KMS-11 (cell line): ENCODE measurements at regions not wholly inside any gene's neighbourhood (a gene's known extent, or its start where the extent isn't known, plus 50 kb on each side); places are given as distances from the start of the nearest gene placed in this dataset.

Experiments used
- H2AFZ ChIP-seq: fragments of 200-600 bp; sonication (generic); 2 replicates; pipeline ENCODE4 v1.6.1; 2016; ENCODE audit warnings: antibody characterized with exemption, mixed run types, low read depth
- H3K27ac ChIP-seq: fragments of 200-600 bp; sonication (generic); 2 replicates; pipeline ENCODE4 v1.6.1; 2016; ENCODE audit warnings: mild to moderate bottlenecking, mixed run types
- H3K27me3 ChIP-seq: fragments of 200-600 bp; sonication (generic); 2 replicates; pipeline ENCODE4 v1.6.1; 2017; ENCODE audit warnings: mild to moderate bottlenecking, low read depth, mixed run types, moderate library complexity; ENCODE audit not compliant: insufficient read depth
- H3K36me3 ChIP-seq: fragments of 200-600 bp; sonication (generic); 2 replicates; pipeline ENCODE4 v1.6.1; 2017; ENCODE audit warnings: mild to moderate bottlenecking, mixed run types; ENCODE audit not compliant: insufficient read depth
- H3K4me1 ChIP-seq: fragments of 200-600 bp; sonication (generic); 2 replicates; pipeline ENCODE4 v1.6.1; 2016; ENCODE audit warnings: mild to moderate bottlenecking, low read depth, mixed run types; ENCODE audit not compliant: poor library complexity, severe bottlenecking
- H3K4me2 ChIP-seq: fragments of 200-600 bp; sonication (generic); 2 replicates; pipeline ENCODE4 v1.7.0; 2016; ENCODE audit warnings: mild to moderate bottlenecking, mixed run types
- H3K4me3 ChIP-seq: fragments of 200-600 bp; sonication (generic); IDR thresholded peaks from 2 replicates; pipeline ENCODE4 v1.6.1; 2017; ENCODE audit warnings: low read depth, low read length, mixed read lengths; ENCODE audit not compliant: insufficient read depth
- H3K79me2 ChIP-seq: fragments of 200-600 bp; sonication (generic); 2 replicates; pipeline ENCODE4 v1.6.1; 2016; ENCODE audit warnings: low read depth, mixed run types; ENCODE audit not compliant: insufficient read depth
- H3K9ac ChIP-seq: fragments of 200-600 bp; sonication (generic); 2 replicates; pipeline ENCODE4 v1.6.1; 2016; ENCODE audit warnings: mild to moderate bottlenecking, mixed run types
- H4K20me1 ChIP-seq: fragments of 200-600 bp; sonication (generic); 2 replicates; pipeline ENCODE4 v1.6.1; 2016; ENCODE audit warnings: mild to moderate bottlenecking, mixed run types; ENCODE audit not compliant: insufficient read depth
- TF ChIP-seq, protein P1 (sequence below): fragments of 200-600 bp; sonication (generic); conservative IDR thresholded peaks from 2 replicates; pipeline ENCODE4 v1.6.1; 2017; ENCODE audit warnings: low read depth, mild to moderate bottlenecking, antibody characterized with exemption, low read length, moderate library complexity, mixed read lengths

DNA sequence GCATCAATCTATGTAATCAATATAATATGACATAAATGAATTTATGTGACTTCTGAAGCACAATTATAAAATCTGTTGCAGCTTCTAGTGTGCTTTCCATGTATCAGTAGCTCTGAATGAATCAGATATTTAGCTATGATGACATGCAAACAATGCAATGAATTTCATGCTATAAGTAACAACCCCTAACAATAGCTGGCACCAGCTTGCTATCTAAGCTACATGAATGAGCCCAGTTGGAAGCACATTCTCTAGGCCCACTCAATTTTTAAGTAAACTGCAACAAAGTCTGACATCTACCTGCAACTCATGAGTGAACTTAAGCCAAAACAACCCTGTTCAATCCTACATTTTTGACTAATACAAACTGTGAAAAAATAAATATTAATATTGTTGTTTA, 507.3 kb upstream of the ROBO1 start:
- Histone ChIP-seq H3K79me2 (no peaks in the 10 kb centered on the region), H3K4me1 (no peaks in the 10 kb centered on the region), H2AFZ (no peak overlapping the region), H3K36me3 (no peaks in the 10 kb centered on the region), H4K20me1 (no peaks in the 10 kb centered on the region), H3K4me2 (no peak overlapping the region), H3K9ac (no peak overlapping the region), H3K4me3 (no peak overlapping the region), H3K27me3 (no peaks in the 10 kb centered on the region), H3K27ac (no peak overlapping the region)
- TF ChIP-seq, protein P1, sequence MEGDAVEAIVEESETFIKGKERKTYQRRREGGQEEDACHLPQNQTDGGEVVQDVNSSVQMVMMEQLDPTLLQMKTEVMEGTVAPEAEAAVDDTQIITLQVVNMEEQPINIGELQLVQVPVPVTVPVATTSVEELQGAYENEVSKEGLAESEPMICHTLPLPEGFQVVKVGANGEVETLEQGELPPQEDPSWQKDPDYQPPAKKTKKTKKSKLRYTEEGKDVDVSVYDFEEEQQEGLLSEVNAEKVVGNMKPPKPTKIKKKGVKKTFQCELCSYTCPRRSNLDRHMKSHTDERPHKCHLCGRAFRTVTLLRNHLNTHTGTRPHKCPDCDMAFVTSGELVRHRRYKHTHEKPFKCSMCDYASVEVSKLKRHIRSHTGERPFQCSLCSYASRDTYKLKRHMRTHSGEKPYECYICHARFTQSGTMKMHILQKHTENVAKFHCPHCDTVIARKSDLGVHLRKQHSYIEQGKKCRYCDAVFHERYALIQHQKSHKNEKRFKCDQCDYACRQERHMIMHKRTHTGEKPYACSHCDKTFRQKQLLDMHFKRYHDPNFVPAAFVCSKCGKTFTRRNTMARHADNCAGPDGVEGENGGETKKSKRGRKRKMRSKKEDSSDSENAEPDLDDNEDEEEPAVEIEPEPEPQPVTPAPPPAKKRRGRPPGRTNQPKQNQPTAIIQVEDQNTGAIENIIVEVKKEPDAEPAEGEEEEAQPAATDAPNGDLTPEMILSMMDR, result no peak

DNA sequence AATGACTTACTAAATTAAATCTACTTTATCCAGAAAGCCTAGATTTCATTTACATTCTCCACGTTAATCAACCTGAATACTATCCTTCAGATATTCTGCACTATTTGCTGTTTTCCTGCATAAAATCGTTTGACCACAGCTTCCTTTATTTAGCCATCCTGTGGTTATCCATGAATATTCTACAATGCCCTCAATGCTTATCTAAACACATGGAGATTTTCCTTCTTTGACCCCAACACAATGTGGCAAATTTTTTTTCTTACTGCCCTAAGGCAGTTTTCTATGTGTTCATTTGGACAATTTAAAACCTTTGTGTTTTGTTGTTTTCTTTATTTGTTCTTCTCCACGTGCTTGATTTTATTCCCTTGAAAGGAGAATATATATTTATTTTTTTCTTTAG, 495.5 kb upstream of the ROBO1 start:
- no peaks in the 10 kb centered on the region for H3K27me3 ChIP-seq
- H3K9ac ChIP-seq, result no peak overlapping the region
- TF ChIP-seq, protein P1, result no peak
- no peaks in the 10 kb centered on the region for H3K79me2 ChIP-seq
- no peaks in the 10 kb centered on the region for H3K4me1 ChIP-seq
- no peak overlapping the region for H2AFZ ChIP-seq
- H3K4me2 ChIP-seq, result no peak overlapping the region
- H3K36me3 ChIP-seq, result no peaks in the 10 kb centered on the region
- H3K27ac ChIP-seq, result no peak overlapping the region
- H3K4me3 ChIP-seq, result no peak overlapping the region
- no peaks in the 10 kb centered on the region for H4K20me1 ChIP-seq

DNA sequence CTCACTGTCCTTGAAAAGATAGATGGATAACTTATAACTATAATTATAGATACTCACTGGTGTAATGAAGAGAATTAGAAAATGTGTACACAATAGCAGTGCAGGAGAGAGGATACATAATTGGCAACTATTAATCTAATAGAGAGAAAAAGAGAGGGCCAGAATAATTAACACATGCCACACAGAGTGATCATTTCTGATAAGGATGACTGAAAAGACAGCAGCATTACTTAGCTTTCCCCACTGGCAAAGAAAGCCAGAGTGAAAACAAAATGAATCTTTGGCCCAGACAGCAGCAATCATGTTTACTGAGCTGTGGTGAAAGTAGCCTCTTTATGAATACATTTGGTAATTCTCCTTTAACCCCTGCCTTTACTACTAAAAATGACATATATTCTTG, 493.3 kb upstream of the ROBO1 start:
- Histone ChIP-seq H3K27me3 (no peaks in the 10 kb centered on the region), H3K27ac (no peak overlapping the region), H3K9ac (no peak overlapping the region), H3K4me1 (no peaks in the 10 kb centered on the region), H4K20me1 (no peaks in the 10 kb centered on the region), H3K36me3 (no peaks in the 10 kb centered on the region), H3K79me2 (no peaks in the 10 kb centered on the region), H3K4me2 (no peak overlapping the region), H2AFZ (no peak overlapping the region), H3K4me3 (no peak overlapping the region)
- TF ChIP-seq, protein P1, result no peak

DNA sequence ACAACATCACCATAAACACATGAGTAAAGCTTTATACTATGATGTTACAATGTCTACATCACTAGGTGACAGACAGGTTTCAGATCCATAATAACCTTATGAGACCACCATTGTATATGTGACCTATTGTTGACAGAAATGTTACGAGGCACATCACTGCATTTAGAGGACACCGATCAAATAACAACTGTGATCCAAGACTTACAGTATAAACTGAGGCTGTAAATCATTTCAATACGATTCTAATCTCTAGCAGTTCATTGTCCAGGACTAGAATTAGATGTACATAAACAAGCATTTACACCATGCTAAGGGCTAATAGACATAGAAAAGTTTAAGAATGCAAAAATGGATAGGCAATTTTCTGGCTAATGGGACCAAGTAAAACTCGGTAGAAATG, 491.9 kb upstream of the ROBO1 start:
- H3K79me2 ChIP-seq, result no peaks in the 10 kb centered on the region
- TF ChIP-seq, protein P1, result no peak
- H3K4me1 ChIP-seq, result no peaks in the 10 kb centered on the region
- no peak overlapping the region for H2AFZ ChIP-seq
- no peaks in the 10 kb centered on the region for H4K20me1 ChIP-seq
- no peak overlapping the region for H3K9ac ChIP-seq
- no peak overlapping the region for H3K27ac ChIP-seq
- H3K4me2 ChIP-seq, result no peak overlapping the region
- no peaks in the 10 kb centered on the region for H3K36me3 ChIP-seq
- no peaks in the 10 kb centered on the region for H3K27me3 ChIP-seq
- H3K4me3 ChIP-seq, result no peak overlapping the region

DNA sequence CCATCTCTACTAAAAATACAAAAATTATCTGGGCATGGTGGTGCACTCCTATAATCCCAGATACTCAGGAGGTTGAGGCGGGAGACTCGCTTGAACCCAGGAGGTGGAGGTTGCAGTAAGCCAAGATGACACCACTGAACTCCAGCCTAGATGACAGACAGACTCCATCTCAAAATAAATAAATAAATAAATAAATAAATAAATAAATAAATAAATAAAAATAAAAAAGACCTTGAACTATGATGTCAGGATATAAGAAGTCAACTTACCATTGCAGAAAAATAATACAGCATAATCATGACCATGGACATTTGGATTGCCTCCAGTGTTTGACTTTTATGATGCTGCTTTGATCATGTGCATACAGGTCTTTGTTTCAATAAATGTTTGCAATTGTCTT, 484.3 kb upstream of the ROBO1 start:
- TF ChIP-seq, protein P1, result no peak
- no peak overlapping the region for H3K4me2 ChIP-seq
- no peaks in the 10 kb centered on the region for H4K20me1 ChIP-seq
- no peaks in the 10 kb centered on the region for H3K36me3 ChIP-seq
- no peak overlapping the region for H2AFZ ChIP-seq
- H3K27ac ChIP-seq, result no peak overlapping the region
- H3K4me3 ChIP-seq, result no peak overlapping the region
- H3K27me3 ChIP-seq, result no peaks in the 10 kb centered on the region
- no peak overlapping the region for H3K9ac ChIP-seq
- H3K79me2 ChIP-seq, result no peaks in the 10 kb centered on the region
- no peaks in the 10 kb centered on the region for H3K4me1 ChIP-seq
